NB4 (cell line): ENCODE measurements at regions not wholly inside any gene's neighbourhood (a gene's known extent, or its start where the extent isn't known, plus 50 kb on each side); places are given as distances from the start of the nearest gene placed in this dataset.

Experiments
- DNase-seq: peaks from one replicate; pipeline ENCODE4 v3.0.0; 2010; ENCODE audit warnings: low read depth
- H3K4me3 ChIP-seq: one replicate; pipeline ENCODE4 v1.5.1; 2011; ENCODE audit warnings: mild to moderate bottlenecking, low read depth, low read length, moderate library complexity
- CTCF ChIP-seq: IDR thresholded peaks from one replicate; pipeline ENCODE4 v1.5.1; 2012; ENCODE audit warnings: low read depth, low read length
- MAX ChIP-seq: IDR thresholded peaks from 2 replicates; pipeline ENCODE4 v1.6.1; 2011; ENCODE audit warnings: low read depth, low read length
- MYC ChIP-seq: IDR thresholded peaks from 2 replicates; pipeline ENCODE4 v1.6.1; 2011; ENCODE audit warnings: low read depth, low read length
- POLR2A ChIP-seq: IDR thresholded peaks from 2 replicates; pipeline ENCODE4 v1.6.1; 2011; ENCODE audit warnings: mild to moderate bottlenecking; ENCODE audit not compliant: insufficient read length; ENCODE audit errors: extremely low read depth

DNA sequence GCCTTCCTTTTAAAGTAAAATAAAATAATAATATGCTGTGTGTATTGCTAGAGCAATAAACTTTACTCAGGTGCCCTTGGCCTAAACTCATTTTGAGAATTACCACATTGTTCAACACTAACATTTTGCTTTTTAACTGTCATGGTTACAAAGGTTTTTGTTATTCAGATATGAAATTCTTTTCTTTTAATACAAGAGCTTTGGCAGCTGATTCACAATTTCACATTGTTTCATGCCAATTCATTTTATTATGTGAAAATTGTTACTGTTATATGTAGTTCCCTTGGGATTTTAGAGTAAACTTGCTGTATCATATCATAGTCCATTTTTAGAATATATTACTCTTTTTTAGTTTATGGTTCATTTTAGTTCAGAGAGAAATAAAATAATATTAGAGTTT lies 65.8 kb upstream of the ZNF804A start:
- TF ChIP-seq MAX, result no peak
- no peak for TF ChIP-seq POLR2A
- no peak for TF ChIP-seq CTCF
- TF ChIP-seq MYC, result no peak
- H3K4me3 ChIP-seq, result no peak overlapping the region
- DNase-seq, result no peak

- no peak overlapping the region for H3K4me3 ChIP-seq
- TF ChIP-seq MYC (no peak), MAX (no peak), CTCF (no peak)
- no peak for DNase-seq
Measured at GRCh38 chr2:184534986-184535385, 63.3 kb upstream of the ZNF804A start.

DNA sequence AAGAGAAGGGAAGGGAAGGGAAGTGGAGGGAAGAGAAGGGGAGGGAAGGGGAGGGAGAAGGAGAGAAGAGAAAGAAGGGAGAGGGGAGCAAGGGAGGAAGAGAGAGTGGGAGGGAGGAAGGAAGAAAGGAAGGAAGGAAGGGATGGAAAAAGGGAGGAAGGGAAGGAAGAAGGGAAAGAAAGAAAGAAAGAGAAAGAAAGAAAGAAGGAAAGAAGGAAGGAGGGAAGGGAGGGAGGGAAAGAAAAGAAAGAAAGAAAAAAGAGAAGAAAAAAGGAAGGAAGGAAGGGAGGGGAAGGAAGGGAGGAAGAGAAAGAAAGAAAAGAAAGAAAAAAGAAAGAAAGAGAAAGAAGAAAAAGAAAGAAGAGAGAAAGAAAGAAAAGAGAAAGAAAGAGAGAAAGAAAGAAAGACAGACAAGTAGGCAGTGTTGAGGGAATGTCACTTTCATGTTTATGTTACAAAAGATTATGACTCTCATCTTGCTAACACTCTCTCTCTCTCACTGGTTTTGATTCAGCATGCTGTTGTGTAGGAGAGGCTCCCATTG lies 58.0 kb upstream of the ZNF804A start:
- no peak overlapping the region for H3K4me3 ChIP-seq
- TF ChIP-seq MYC, result no peak
- no peak for DNase-seq

GRCh38 chr2:184541591-184541990 lies 56.7 kb upstream of the ZNF804A start:
- no peak for TF ChIP-seq MYC
- no peak for TF ChIP-seq POLR2A
- no peak for TF ChIP-seq MAX
- no peak for TF ChIP-seq CTCF
- no peak overlapping the region for H3K4me3 ChIP-seq
- DNase-seq, result no peak

DNA sequence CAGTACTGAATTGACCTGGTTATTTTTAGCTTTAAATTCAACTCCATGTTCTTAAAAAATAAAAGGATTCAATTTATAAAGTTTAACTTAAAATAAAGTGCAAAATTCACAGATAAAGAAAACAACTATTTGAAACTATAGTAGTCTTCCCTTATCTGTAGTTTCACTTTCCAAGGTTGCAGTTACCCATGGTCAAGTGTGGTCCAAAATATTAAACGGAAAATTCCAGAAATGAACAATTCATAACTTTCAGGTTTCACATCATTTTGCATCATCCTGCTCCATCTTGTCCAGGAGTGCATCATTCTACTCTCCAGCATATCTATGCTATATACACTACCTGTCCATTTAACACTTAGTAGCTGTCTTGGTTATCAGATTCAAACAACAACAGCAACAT lies 54.5 kb upstream of the ZNF804A start:
- DNase-seq, result no peak
- H3K4me3 ChIP-seq, result no peak overlapping the region
- TF ChIP-seq CTCF (no peak), MYC (no peak), POLR2A (no peak), MAX (no peak)
